Mucosa of rectum (tissue), 2 donors: ENCODE measurements at regions not wholly inside any gene's neighbourhood (a gene's known extent, or its start where the extent isn't known, plus 50 kb on each side); places are given as distances from the start of the nearest gene placed in this dataset.

Experiments
- H3K27ac ChIP-seq, 2 donors: one replicate each; pipeline ENCODE4 v1.7.0; 2013; ENCODE audit warnings: inconsistent platforms in 2 of 2, low read depth in 2 of 2, low read length in 2 of 2
- H3K27me3 ChIP-seq, 2 donors: one replicate each; pipeline ENCODE4 v1.7.0; 2013; ENCODE audit warnings: low read length in 2 of 2; ENCODE audit not compliant: control insufficient read depth in 2 of 2, insufficient read depth in 2 of 2
- H3K36me3 ChIP-seq, 2 donors: one replicate each; pipeline ENCODE4 v1.7.0; 2013; ENCODE audit warnings: low read length in 2 of 2; ENCODE audit not compliant: control insufficient read depth in 2 of 2, insufficient read depth in 2 of 2
- H3K4me1 ChIP-seq, 2 donors: one replicate each; pipeline ENCODE4 v1.7.0; 2013; ENCODE audit warnings: low read length in 2 of 2, mild to moderate bottlenecking in 1 of 2; ENCODE audit not compliant: control insufficient read depth in 2 of 2, insufficient read depth in 2 of 2
- H3K4me3 ChIP-seq, 2 donors: one replicate each; pipeline ENCODE4 v1.7.0; 2013; ENCODE audit warnings: low read length in 2 of 2
- H3K9ac ChIP-seq, 2 donors: one replicate each; pipeline ENCODE4 v1.7.0; 2013; ENCODE audit warnings: low read length in 2 of 2, low read depth in 1 of 2, mild to moderate bottlenecking in 1 of 2
- H3K9me3 ChIP-seq, 2 donors: one replicate each; pipeline ENCODE4 v1.7.0; 2013; ENCODE audit warnings: low read length in 2 of 2; ENCODE audit not compliant: control insufficient read depth in 2 of 2
- donor health status: healthy.
- donor health status: Normal muscosa, but diverticular disease.

DNA sequence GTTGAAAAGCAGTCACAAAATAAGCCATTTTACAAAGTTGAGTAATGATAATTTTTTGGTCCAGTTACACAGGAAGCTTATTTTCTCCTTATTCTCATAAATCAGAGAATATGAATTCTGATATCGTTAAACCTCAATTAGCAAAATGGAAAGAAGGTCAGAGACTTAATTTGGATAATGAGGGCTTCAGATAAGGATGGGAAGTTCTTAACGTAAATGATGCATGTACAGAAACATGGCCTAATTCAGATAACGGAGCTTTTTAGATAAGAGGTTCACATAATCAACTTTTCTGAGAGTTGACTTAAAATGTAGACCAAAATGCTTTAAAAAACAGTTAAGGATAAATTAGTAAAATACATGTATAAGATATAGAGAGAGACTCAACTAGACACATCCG is 746.3 kb upstream of the SLC10A2 start:
- H3K4me1 ChIP-seq, result no peaks in the 10 kb centered on the region
- H3K9ac ChIP-seq, result no peak overlapping the region
- no peaks in the 10 kb centered on the region for H3K36me3 ChIP-seq
- H3K27me3 ChIP-seq, result no peaks in the 10 kb centered on the region
- H3K27ac ChIP-seq, result no peak overlapping the region
- peaks cover 2 to 3% of the 10 kb centered on the region in 2 donors for H3K9me3 ChIP-seq
- no peak overlapping the region for H3K4me3 ChIP-seq

DNA sequence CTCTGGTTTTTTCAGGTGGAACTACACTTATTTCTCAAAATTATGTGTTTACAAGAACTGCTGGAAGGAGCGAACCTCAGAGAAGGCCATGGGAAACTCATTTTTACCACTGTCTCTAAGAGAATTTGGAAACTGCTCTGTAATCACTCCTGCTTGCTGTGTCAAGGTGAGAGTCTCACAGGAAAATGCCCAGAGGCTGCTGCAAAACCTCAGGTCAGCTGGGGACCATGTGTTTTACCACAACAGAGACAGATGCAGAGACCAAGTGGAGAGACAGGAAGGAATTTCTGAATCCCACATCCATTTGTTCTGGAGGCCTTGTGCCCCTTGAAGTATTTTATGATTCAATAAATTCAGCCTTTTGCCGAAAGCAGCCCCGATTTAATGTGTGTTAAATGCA is 743.8 kb upstream of the SLC10A2 start:
- no peaks in the 10 kb centered on the region for H3K27me3 ChIP-seq
- no peaks in the 10 kb centered on the region for H3K36me3 ChIP-seq
- H3K9me3 ChIP-seq, result peaks cover 2 to 3% of the 10 kb centered on the region in 2 donors
- H3K27ac ChIP-seq, result no peak overlapping the region
- H3K9ac ChIP-seq, result no peak overlapping the region
- H3K4me1 ChIP-seq, result no peaks in the 10 kb centered on the region
- no peak overlapping the region for H3K4me3 ChIP-seq

DNA sequence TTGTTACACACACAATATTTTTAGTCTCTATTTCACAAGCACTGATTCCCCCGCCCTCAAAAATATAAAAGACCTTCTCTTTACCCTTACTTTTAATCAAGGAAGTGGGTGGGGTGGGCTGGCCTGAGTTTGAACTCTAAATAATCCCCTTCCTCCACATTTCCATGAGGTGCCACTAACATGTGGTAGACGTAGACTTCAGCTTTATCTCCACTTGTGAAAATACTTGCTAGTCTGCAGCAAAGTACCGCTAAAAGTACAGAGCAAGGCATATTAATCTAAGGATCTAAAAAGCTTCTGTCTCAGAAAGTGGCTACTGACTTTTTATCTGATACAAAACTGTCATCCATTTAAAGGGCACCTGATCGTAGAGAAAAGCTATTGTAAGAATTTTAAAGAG is 739.6 kb upstream of the SLC10A2 start:
- Histone ChIP-seq H3K4me1 (no peaks in the 10 kb centered on the region), H3K36me3 (no peaks in the 10 kb centered on the region), H3K27ac (no peak overlapping the region), H3K4me3 (no peak overlapping the region), H3K9me3 (no peaks in the 10 kb centered on the region), H3K9ac (no peak overlapping the region), H3K27me3 (no peaks in the 10 kb centered on the region)

DNA sequence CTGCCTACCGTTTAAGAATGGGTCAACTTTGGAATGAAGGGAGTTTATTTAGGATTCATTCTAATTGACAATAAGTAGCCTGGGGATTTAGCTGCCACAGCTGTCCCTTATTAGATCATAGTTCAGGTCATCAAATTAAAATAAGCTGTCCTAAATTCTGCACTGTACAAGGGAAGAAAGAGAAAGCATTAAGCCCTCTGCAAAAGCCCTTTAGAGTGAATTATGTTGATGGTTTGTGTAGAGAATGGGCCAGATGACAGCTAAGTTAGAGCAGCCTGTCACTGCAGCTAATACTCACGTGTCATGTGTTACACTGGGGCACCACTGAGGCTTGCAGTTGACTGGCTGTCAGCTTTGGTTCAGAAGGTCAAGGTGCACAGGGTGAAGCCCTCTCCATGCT is 737.1 kb upstream of the SLC10A2 start:
- no peaks in the 10 kb centered on the region for H3K36me3 ChIP-seq
- H3K9me3 ChIP-seq, result no peaks in the 10 kb centered on the region
- no peaks in the 10 kb centered on the region for H3K4me1 ChIP-seq
- H3K9ac ChIP-seq, result no peak overlapping the region
- no peak overlapping the region for H3K4me3 ChIP-seq
- H3K27me3 ChIP-seq, result no peaks in the 10 kb centered on the region
- H3K27ac ChIP-seq, result no peak overlapping the region

DNA sequence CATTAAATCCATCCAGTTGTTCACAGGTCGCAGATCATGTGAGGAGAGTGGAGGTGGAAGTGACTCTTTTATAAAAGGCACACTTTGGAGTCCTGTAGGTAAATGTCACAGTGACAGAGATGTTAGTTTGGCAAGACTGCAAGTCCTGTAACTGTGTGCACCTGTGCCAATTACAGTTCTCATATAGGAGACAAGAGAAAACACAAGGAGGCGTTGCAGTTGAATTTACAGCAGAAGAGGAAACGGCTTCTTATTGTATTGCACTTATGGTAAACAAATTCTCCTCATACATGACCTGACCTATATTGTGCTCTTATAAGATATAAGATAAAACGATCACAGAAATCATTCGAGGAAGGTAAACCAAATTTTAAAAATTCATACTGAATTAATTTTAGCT is 732.8 kb upstream of the SLC10A2 start:
- no peak overlapping the region for H3K4me3 ChIP-seq
- H3K27me3 ChIP-seq, result no peaks in the 10 kb centered on the region
- no peaks in the 10 kb centered on the region for H3K9me3 ChIP-seq
- H3K36me3 ChIP-seq, result no peaks in the 10 kb centered on the region
- no peak overlapping the region for H3K27ac ChIP-seq
- no peak overlapping the region for H3K9ac ChIP-seq
- H3K4me1 ChIP-seq, result no peaks in the 10 kb centered on the region

DNA sequence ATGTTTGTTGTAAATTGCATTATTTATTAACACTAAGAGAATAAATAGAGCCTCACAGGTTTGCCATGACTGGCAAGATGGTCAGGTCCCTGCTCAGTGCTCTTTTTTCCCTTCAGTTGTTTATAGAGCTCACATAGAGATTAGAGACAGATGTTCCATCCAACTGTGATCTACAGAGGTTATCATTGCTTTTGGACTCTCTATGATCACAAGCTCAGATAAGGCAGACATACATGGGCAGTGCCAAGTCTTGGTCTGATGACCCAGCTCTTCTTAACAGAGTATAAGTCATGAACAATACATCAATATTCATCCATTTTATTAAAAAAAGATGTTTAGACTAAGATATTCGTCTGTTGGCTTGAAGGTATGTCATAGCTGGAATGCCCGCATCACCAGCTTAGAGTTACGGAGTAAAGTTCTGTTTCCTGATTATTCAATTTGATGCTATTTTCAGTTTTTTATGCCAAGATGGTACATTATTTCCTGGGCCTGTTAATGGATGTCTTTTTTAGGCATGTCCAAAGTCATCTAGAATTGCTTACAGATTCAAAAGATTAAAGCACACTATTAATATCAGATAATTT is 729.8 kb upstream of the SLC10A2 start:
- Histone ChIP-seq H3K4me1 (no peaks in the 10 kb centered on the region), H3K4me3 (no peak overlapping the region), H3K27me3 (no peaks in the 10 kb centered on the region), H3K9ac (no peak overlapping the region), H3K27ac (no peak overlapping the region), H3K36me3 (no peaks in the 10 kb centered on the region), H3K9me3 (no peaks in the 10 kb centered on the region)

DNA sequence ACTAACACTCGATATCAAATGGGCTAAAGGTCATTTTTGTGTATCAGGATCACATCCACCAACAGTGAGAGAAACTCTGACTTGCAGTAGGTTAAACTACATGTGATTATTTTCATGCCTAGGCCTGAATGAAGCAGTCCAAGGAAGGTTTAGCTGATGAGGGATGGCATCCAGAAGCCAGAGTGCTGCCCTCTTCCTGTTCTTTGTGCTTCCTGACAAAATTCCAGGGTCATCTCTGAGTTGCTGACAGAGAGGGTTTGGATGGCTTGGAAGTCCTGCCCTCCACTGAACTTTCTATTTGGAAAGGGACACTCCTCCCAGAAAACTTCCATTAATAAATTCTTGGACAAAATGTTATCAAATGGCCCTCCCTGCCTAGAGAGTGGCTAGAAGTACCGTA is 728.3 kb upstream of the SLC10A2 start:
- H3K9ac ChIP-seq, result no peak overlapping the region
- H3K27me3 ChIP-seq, result no peaks in the 10 kb centered on the region
- no peak overlapping the region for H3K27ac ChIP-seq
- no peaks in the 10 kb centered on the region for H3K36me3 ChIP-seq
- H3K9me3 ChIP-seq, result no peaks in the 10 kb centered on the region
- H3K4me3 ChIP-seq, result no peak overlapping the region
- no peaks in the 10 kb centered on the region for H3K4me1 ChIP-seq

DNA sequence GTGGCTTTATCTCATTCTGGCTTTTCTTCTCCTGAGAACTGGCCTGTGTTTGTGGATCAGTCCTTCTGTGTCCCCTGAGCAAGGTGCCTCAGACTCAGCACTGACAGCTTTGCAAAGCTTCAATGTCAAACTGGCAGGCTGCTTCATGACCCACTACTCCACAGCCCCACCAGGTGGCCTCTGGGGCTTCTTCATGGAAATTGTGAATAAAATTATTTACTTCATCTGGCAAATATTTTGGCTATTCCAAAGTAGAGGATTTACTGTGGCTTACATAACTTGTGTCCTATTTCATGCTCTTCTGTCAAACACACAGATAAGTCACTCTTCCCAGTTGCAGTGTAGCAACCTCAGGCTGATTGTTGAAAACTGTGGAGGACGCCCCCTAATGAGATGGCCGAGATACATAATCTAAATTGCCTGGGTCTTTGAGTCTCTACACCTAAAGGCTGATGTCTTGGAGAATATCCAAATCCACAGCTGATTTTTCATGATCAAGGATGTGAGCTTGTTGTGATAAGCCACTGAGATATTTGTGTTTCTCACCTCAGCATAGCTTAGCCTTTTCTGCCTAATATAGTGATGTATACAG is 721.9 kb upstream of the SLC10A2 start:
- H3K9ac ChIP-seq, result no peak overlapping the region
- no peak overlapping the region for H3K27ac ChIP-seq
- H3K27me3 ChIP-seq, result no peaks in the 10 kb centered on the region
- no peaks in the 10 kb centered on the region for H3K4me1 ChIP-seq
- H3K36me3 ChIP-seq, result no peaks in the 10 kb centered on the region
- H3K9me3 ChIP-seq, result no peaks in the 10 kb centered on the region
- no peak overlapping the region for H3K4me3 ChIP-seq

DNA sequence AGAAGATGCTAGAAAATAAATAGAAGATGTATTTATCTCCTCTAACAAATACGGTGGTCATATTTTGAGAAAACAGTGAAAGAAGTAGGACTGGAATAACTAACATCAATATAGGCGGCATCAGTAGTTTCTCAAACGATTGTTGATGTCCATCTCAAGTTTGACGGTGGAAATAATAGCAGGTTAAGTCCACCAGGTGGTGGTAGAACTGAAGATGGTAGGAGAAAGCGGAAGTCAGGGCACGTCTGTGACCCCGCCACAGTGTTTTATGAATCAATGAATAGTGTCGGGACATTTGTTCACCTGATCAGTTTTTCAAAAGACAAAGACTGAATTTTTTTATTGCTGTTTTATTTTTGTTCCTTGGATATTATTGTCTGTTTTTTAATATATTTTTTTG is 706.4 kb upstream of the SLC10A2 start:
- Histone ChIP-seq H3K36me3 (no peaks in the 10 kb centered on the region), H3K4me1 (no peaks in the 10 kb centered on the region), H3K27me3 (no peaks in the 10 kb centered on the region), H3K4me3 (no peak overlapping the region), H3K27ac (no peak overlapping the region), H3K9ac (no peak overlapping the region), H3K9me3 (no peaks in the 10 kb centered on the region)

DNA sequence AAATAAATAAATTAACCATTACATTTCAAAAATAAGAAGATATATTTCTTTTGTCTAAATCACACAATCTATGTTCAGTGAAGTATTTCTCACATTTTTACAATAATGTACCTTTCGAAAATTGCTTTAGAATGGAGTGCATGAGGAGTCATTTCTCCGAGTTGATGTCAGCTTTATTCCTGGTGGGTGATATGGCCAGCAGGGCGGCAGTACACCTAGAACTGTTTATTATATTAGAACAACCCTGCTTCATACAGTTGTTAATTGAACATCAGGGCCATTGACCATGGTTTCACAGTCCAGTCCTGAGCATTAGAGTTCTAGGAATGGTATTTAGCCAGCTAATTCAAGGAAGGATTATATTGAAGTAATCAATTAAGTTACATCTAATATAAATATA is 696.3 kb upstream of the SLC10A2 start:
- Histone ChIP-seq H3K9ac (no peak overlapping the region), H3K4me1 (no peaks in the 10 kb centered on the region), H3K27ac (no peak overlapping the region), H3K36me3 (no peaks in the 10 kb centered on the region), H3K9me3 (no peaks in the 10 kb centered on the region), H3K4me3 (no peak overlapping the region), H3K27me3 (no peaks in the 10 kb centered on the region)

DNA sequence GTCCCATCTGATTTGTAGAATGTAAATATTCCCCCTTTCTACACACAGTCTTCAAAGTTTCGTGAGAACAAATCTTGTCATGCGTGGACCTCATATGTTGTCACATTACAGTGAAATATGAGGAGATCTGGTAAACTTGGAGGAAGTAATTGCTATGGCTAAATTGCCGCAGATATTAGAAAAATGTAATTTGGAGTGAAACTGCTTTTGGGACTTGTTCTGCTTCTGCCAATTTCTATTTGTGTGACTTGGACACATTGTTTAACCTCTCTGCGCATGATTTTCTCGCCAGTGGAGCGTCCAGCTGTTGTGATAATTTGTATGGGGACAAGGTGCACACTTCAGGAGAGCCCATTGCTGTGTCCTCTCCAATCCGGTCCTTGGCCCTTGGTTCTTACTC is 693.1 kb upstream of the SLC10A2 start:
- Histone ChIP-seq H3K27me3 (no peaks in the 10 kb centered on the region), H3K4me3 (no peak overlapping the region), H3K27ac (no peak overlapping the region), H3K36me3 (no peaks in the 10 kb centered on the region), H3K9me3 (no peaks in the 10 kb centered on the region), H3K4me1 (no peaks in the 10 kb centered on the region), H3K9ac (no peak overlapping the region)
